H1 (cell line): ENCODE measurements at regions not wholly inside any gene's neighbourhood (a gene's known extent, or its start where the extent isn't known, plus 50 kb on each side); places are given as distances from the start of the nearest gene placed in this dataset.

ENCODE experiments used
- CTCF ChIA-PET: fragments of 300-600 bp; sonication (Branson Sonifier 250); formaldehyde crosslinking; loops from one replicate; lab custom pipeline; 2021; ENCODE audit not compliant: partially characterized antibody; lab: Charles Lee
- POLR2A ChIA-PET: fragments of 300-600 bp; sonication (Branson Sonifier 250); formaldehyde crosslinking; loops from one replicate; lab custom pipeline; 2021; ENCODE audit warnings: inconsistent platforms; ENCODE audit not compliant: partially characterized antibody; lab: Charles Lee
- DNase-seq, 2 experiments: peaks; one replicate each; pipeline versions ENCODE4 v3.0.0 to v3.0.0-alpha.2; 2010 to 2022; ENCODE audit warnings: low spot score in 2 of 2, low read depth in 1 of 2, mixed read lengths in 1 of 2
- FAIRE-seq: peaks from 2 replicates; lab custom pipeline; 2011; peaks lifted over from hg19 to GRCh38; lab: Jason Lieb, UNC
- H2AFZ ChIP-seq: 2 replicates; pipeline ENCODE4 v1.8.1; 2012; ENCODE audit warnings: low read length, inconsistent platforms
- H2AK5ac ChIP-seq: 2 replicates; pipeline ENCODE4 v1.6.1; 2013; ENCODE audit warnings: low read depth, low read length
- H2BK120ac ChIP-seq: replicated peaks from 2 replicates; pipeline ENCODE3; 2013; ENCODE audit warnings: low read depth, low read length, inconsistent platforms
- H2BK12ac ChIP-seq: 2 replicates; pipeline ENCODE4 v1.6.1; 2013; ENCODE audit warnings: low read depth, low read length
- H2BK15ac ChIP-seq: 2 replicates; pipeline ENCODE4 v1.6.1; 2013; ENCODE audit warnings: low read length
- H2BK20ac ChIP-seq: 2 replicates; pipeline ENCODE4 v1.6.1; 2013; ENCODE audit warnings: low read length
- H2BK5ac ChIP-seq: 2 replicates; pipeline ENCODE4 v1.6.1; 2013; ENCODE audit warnings: low read depth, low read length
- H3K14ac ChIP-seq: 2 replicates; pipeline ENCODE4 v1.6.1; 2013; ENCODE audit warnings: inconsistent platforms; ENCODE audit not compliant: insufficient read length
- H3K18ac ChIP-seq: 2 replicates; pipeline ENCODE4 v1.6.1; 2013; ENCODE audit warnings: low read length; ENCODE audit errors: extremely low read depth
- H3K23ac ChIP-seq: 2 replicates; pipeline ENCODE4 v1.6.1; 2013; ENCODE audit warnings: inconsistent platforms; ENCODE audit not compliant: insufficient read length
- H3K23me2 ChIP-seq: 2 replicates; pipeline ENCODE4 v1.6.1; 2013; ENCODE audit warnings: low read depth, low read length
- H3K27ac ChIP-seq: 2 replicates; pipeline ENCODE4 v1.6.1; 2011; ENCODE audit warnings: low read depth, low read length, inconsistent platforms
- H3K27me3 ChIP-seq, 4 experiments: replicated peaks in 1 of 4; 1 replicate in 1 of 4; 2 replicates in 3 of 4; pipeline versions ENCODE4 v1.6.1 to v1.8.1; 2011 to 2013; ENCODE audit warnings: low read length in 3 of 4, mild to moderate bottlenecking in 3 of 4, inconsistent platforms in 2 of 4, mixed read lengths in 2 of 4, moderate library complexity in 1 of 4; ENCODE audit not compliant: control insufficient read depth in 3 of 4, insufficient read depth in 3 of 4; ENCODE audit errors: extremely low read depth in 1 of 4
- H3K36me3 ChIP-seq, 4 experiments: 2 replicates each; pipeline versions ENCODE4 v1.6.1 to v1.8.1; 2011 to 2013; ENCODE audit warnings: mild to moderate bottlenecking in 4 of 4, low read length in 3 of 4, moderate library complexity in 2 of 4, control low read depth in 1 of 4, inconsistent platforms in 1 of 4; ENCODE audit not compliant: insufficient read depth in 4 of 4, control insufficient read depth in 2 of 4
- H3K4ac ChIP-seq: replicated peaks from 2 replicates; pipeline ENCODE3; 2013; ENCODE audit warnings: low read length, low read depth, mixed read lengths, inconsistent platforms; ENCODE audit not compliant: insufficient read length
- H3K4me1 ChIP-seq, 4 experiments: replicated peaks in 1 of 4; 1 replicate in 1 of 4; 2 replicates in 3 of 4; pipeline versions ENCODE4 v1.6.1 to v1.8.1; 2011 to 2013; ENCODE audit warnings: low read length in 3 of 4, inconsistent platforms in 2 of 4, mixed read lengths in 1 of 4; ENCODE audit not compliant: insufficient read depth in 4 of 4, control insufficient read depth in 3 of 4
- H3K4me2 ChIP-seq, 2 experiments: 2 replicates each; pipeline versions ENCODE4 v1.6.1 to v1.8.1; 2011 to 2013; ENCODE audit warnings: low read depth in 2 of 2, low read length in 2 of 2, control low read depth in 1 of 2, inconsistent platforms in 1 of 2, mild to moderate bottlenecking in 1 of 2; ENCODE audit not compliant: insufficient read depth in 1 of 2
- H3K4me3 ChIP-seq, 4 experiments: fragments of 200-600, 300-600 bp in 1 of 4; sonication (generic), shearing (Covaris generic), sonication (Bioruptor Twin) in 1 of 4; 2 replicates each; pipeline versions ENCODE4 v1.5.1 to v1.8.1; 2011 to 2016; ENCODE audit warnings: low read length in 4 of 4, low read depth in 3 of 4, control low read depth in 2 of 4, inconsistent platforms in 2 of 4, mild to moderate bottlenecking in 2 of 4, mixed read lengths in 1 of 4, moderate library complexity in 1 of 4; ENCODE audit not compliant: insufficient read depth in 2 of 4; ENCODE audit errors: extremely low read depth in 1 of 4
- H3K56ac ChIP-seq: replicated peaks from 2 replicates; pipeline ENCODE3; 2013; ENCODE audit warnings: low read depth, mild to moderate bottlenecking, mixed read lengths, low read length, inconsistent platforms; ENCODE audit not compliant: insufficient read length
- H3K79me1 ChIP-seq: 2 replicates; pipeline ENCODE4 v1.6.1; 2013; ENCODE audit warnings: low read depth, low read length, control low read depth
- H3K79me2 ChIP-seq, 2 experiments: 2 replicates each; pipeline versions ENCODE4 v1.6.1 to v1.8.1; 2012 to 2013; ENCODE audit warnings: low read length in 2 of 2, mild to moderate bottlenecking in 2 of 2, inconsistent platforms in 1 of 2; ENCODE audit not compliant: insufficient read depth in 2 of 2, control insufficient read depth in 1 of 2
- H3K9ac ChIP-seq, 4 experiments: replicated peaks in 1 of 4; 1 replicate in 1 of 4; 2 replicates in 3 of 4; pipeline versions ENCODE4 v1.6.1 to v1.8.1; 2011 to 2013; ENCODE audit warnings: low read depth in 3 of 4, low read length in 3 of 4, control low read depth in 2 of 4, mild to moderate bottlenecking in 2 of 4, moderate library complexity in 2 of 4, inconsistent platforms in 1 of 4; ENCODE audit errors: extremely low read depth in 1 of 4
- H3K9me3 ChIP-seq, 2 experiments: 2 replicates each; pipeline versions ENCODE4 v1.6.1 to v1.8.1; 2012 to 2013; ENCODE audit warnings: mild to moderate bottlenecking in 2 of 2, moderate library complexity in 2 of 2, control low read depth in 1 of 2, inconsistent platforms in 1 of 2, low read depth in 1 of 2, low read length in 1 of 2, mixed read lengths in 1 of 2; ENCODE audit not compliant: insufficient read depth in 2 of 2
- H4K20me1 ChIP-seq, 2 experiments: replicated peaks in 1 of 2; 2 replicates each; pipeline versions ENCODE3 to v1.8.1; 2011 to 2013; ENCODE audit warnings: inconsistent platforms in 2 of 2, low read length in 2 of 2, mild to moderate bottlenecking in 1 of 2; ENCODE audit not compliant: insufficient read depth in 2 of 2, control insufficient read depth in 1 of 2
- H4K5ac ChIP-seq: 2 replicates; pipeline ENCODE4 v1.6.1; 2013; ENCODE audit warnings: low read length, low read depth, mixed read lengths, inconsistent platforms; ENCODE audit not compliant: insufficient read length
- H4K8ac ChIP-seq: 2 replicates; pipeline ENCODE4 v1.8.0; 2013; ENCODE audit warnings: mild to moderate bottlenecking, moderate library complexity, low read length, inconsistent platforms; ENCODE audit not compliant: insufficient read depth; ENCODE audit errors: extremely low read depth
- H4K91ac ChIP-seq: replicated peaks from 2 replicates; pipeline ENCODE3; 2013; ENCODE audit warnings: low read length, mixed read lengths, inconsistent platforms; ENCODE audit not compliant: insufficient read length
- ASH2L ChIP-seq: fragments of 200-600, 300-600 bp; sonication (generic); IDR thresholded peaks from one replicate; pipeline ENCODE4 v1.7.1; 2017; ENCODE audit warnings: low read length
- ATF3 ChIP-seq: IDR thresholded peaks from 2 replicates; pipeline ENCODE4 v1.6.1; 2011; ENCODE audit warnings: low read depth, mild to moderate bottlenecking, low read length; ENCODE audit not compliant: insufficient read depth
- CBX8 ChIP-seq: fragments of 300-800, 300-1000 bp; sonication (generic); IDR thresholded peaks from 2 replicates; pipeline ENCODE4 v1.7.1; 2016; ENCODE audit warnings: low read depth, low read length, borderline replicate concordance
- CEBPB ChIP-seq: IDR thresholded peaks from 2 replicates; pipeline ENCODE4 v1.6.1; 2012; ENCODE audit warnings: low read depth, low read length
- FOSL1 ChIP-seq: IDR thresholded peaks from 2 replicates; pipeline ENCODE4 v1.6.1; 2011; ENCODE audit warnings: mild to moderate bottlenecking, low read depth, low read length, moderate library complexity; ENCODE audit not compliant: insufficient read depth
- GABPA ChIP-seq: IDR thresholded peaks from 2 replicates; pipeline ENCODE4 v1.6.1; 2011; ENCODE audit warnings: mild to moderate bottlenecking, low read length, moderate library complexity, borderline replicate concordance; ENCODE audit not compliant: insufficient read depth
- HDAC2 ChIP-seq, 2 experiments: fragments of 300-600 bp in 1 of 2; sonication (generic) in 1 of 2; IDR thresholded peaks; 2 replicates each; pipeline ENCODE4 v1.6.1; 2011 to 2012; ENCODE audit warnings: low read depth in 2 of 2, low read length in 2 of 2, mild to moderate bottlenecking in 2 of 2, moderate library complexity in 2 of 2, borderline replicate concordance in 1 of 2, inconsistent platforms in 1 of 2
- KDM1A ChIP-seq: fragments of 200-600, 300-600 bp; sonication (generic); IDR thresholded peaks from 2 replicates; pipeline ENCODE4 v1.7.1; 2016; ENCODE audit warnings: mild to moderate bottlenecking, low read length, borderline replicate concordance
- POLR2A ChIP-seq, 2 experiments: IDR thresholded peaks; 1 replicate in 1 of 2; 2 replicates in 1 of 2; pipeline ENCODE4 v1.6.1; 2011; ENCODE audit warnings: low read depth in 2 of 2, low read length in 2 of 2, mild to moderate bottlenecking in 2 of 2; ENCODE audit errors: control extremely low read depth in 1 of 2
- POLR2AphosphoS5 ChIP-seq: IDR thresholded peaks from 2 replicates; pipeline ENCODE4 v1.6.1; 2011; ENCODE audit warnings: low read depth, low read length
- SP2 ChIP-seq: IDR thresholded peaks from 2 replicates; pipeline ENCODE4 v1.6.1; 2012; ENCODE audit warnings: mild to moderate bottlenecking, low read length, inconsistent platforms
- TAF7 ChIP-seq: optimal IDR thresholded peaks from 2 replicates; pipeline ENCODE3; 2011; ENCODE audit warnings: low read depth, mild to moderate bottlenecking, inconsistent platforms, low read length, moderate library complexity, borderline replicate concordance
- TBP ChIP-seq: IDR thresholded peaks from 2 replicates; pipeline ENCODE4 v1.6.1; 2011; ENCODE audit warnings: low read depth, low read length, improper control_type of control experiment
- USF2 ChIP-seq: IDR thresholded peaks from 2 replicates; pipeline ENCODE4 v1.6.1; 2011; ENCODE audit warnings: low read length, improper control_type of control experiment
- WGBS, 2 experiments: shearing (Covaris generic) in 1 of 2; methylation state at CpG; one replicate each; pipeline versions ENCODE4 v1.1.6 to v1.1.7; 2013 to 2015; ENCODE audit warnings: low lambda C conversion rate in 2 of 2, mixed read lengths in 2 of 2, inconsistent platforms in 1 of 2, low coverage in 1 of 2, missing lambda C conversion rate in 1 of 2; ENCODE audit not compliant: insufficient replicate concordance in 2 of 2, insufficient coverage in 1 of 2, insufficient read length in 1 of 2; ENCODE audit errors: extremely low coverage in 1 of 2, missing lambda C conversion rate in 1 of 2; 5-methylcytosine and 5-hydroxymethylcytosine counted together

- ChIA-PET POLR2A (no interaction called here), CTCF (interaction anchor here (3.8 kb wide), 1 partner anchor 22 kb away, joined by 11 read pairs; no protein-coding TSS in a partner anchor)
- Histone ChIP-seq H3K14ac (no peak overlapping the region), H4K20me1 (no peaks in the 10 kb centered on the region), H3K4me2 (no peak overlapping the region; a peak in 1 of 4 replicates), H3K18ac (no peak overlapping the region), H3K36me3 (no peaks in the 10 kb centered on the region), H3K4ac (no peak overlapping the region), H3K23me2 (no peaks in the 10 kb centered on the region), H3K9me3 (no peaks in the 10 kb centered on the region), H3K79me2 (no peaks in the 10 kb centered on the region), H2BK20ac (no peak overlapping the region), H2BK120ac (no peak overlapping the region), H4K5ac (no peak overlapping the region), H3K9ac (no peak overlapping the region), H3K79me1 (no peaks in the 10 kb centered on the region), H4K91ac (no peak overlapping the region), H3K27ac (no peak overlapping the region), H3K56ac (no peak overlapping the region), H3K4me3 (no peak overlapping the region), H2AK5ac (no peak overlapping the region), H3K4me1 (peaks cover 0 to 7% (median 0%) of the 10 kb centered on the region in 4 experiments; a peak in 1 of 7 replicates), H2AFZ (no peak overlapping the region), H2BK5ac (no peak overlapping the region), H2BK12ac (no peak overlapping the region), H4K8ac (no peak overlapping the region), H3K23ac (no peak overlapping the region), H3K27me3 (no peaks in the 10 kb centered on the region), H2BK15ac (no peak overlapping the region)
- 55% methylated on average over 1 of the region's 1 CpG; no CpG with 5 or more reads in 1 of the 2 experiments for WGBS, 2 experiments
- DNase-seq (no peak), FAIRE-seq (no peak)
- no peak for TF ChIP-seq HDAC2 (IDR thresholded peaks at IDR 0.05; ENCODE audit: borderline replicate concordance in 1 of 2, low read depth in 2 of 2, low read length in 2 of 2)
- no peak for TF ChIP-seq USF2
- TF ChIP-seq GABPA, result no peak
- no peak for TF ChIP-seq SP2
- TF ChIP-seq ATF3, result no peak
- no peak for TF ChIP-seq TBP
- no peak for TF ChIP-seq KDM1A
- no peak for TF ChIP-seq CBX8
- TF ChIP-seq FOSL1, result no peak
- TF ChIP-seq TAF7, result no peak
- TF ChIP-seq ASH2L, result no peak
- TF ChIP-seq POLR2AphosphoS5, result no peak
- TF ChIP-seq POLR2A (IDR thresholded peaks at IDR 0.05; ENCODE audit: control extremely low read depth in 1 of 2, low read depth in 2 of 2, low read length in 2 of 2), result no peak
- no peak for TF ChIP-seq CEBPB
These were observed 69.1 kb downstream of the TFPI2 start for GRCh38 chr7:93821463-93821862.
